GM12875 (cell line): ENCODE measurements at regions not wholly inside any gene's neighbourhood (a gene's known extent, or its start where the extent isn't known, plus 50 kb on each side); places are given as distances from the start of the nearest gene placed in this dataset.

Source experiments
- H3K4me3 ChIP-seq: one replicate; pipeline ENCODE4 v1.5.1; 2011; ENCODE audit warnings: low read depth, low read length, control low read depth
- CTCF ChIP-seq: IDR thresholded peaks from 2 replicates; pipeline ENCODE4 v1.5.1; 2011; ENCODE audit warnings: low read depth, mild to moderate bottlenecking, control low read depth, inconsistent platforms, low read length, moderate library complexity, borderline replicate concordance; ENCODE audit not compliant: insufficient read depth

GRCh38 chr3:38988955-38989354 lies 62.8 kb downstream of the SCN11A start:
- H3K4me3 ChIP-seq = no peak overlapping the region
- TF ChIP-seq CTCF = no peak

GRCh38 chr3:38987456-38987855 lies 64.3 kb downstream of the SCN11A start:
- no peak overlapping the region for H3K4me3 ChIP-seq
- TF ChIP-seq CTCF = no peak

GRCh38 chr3:38986901-38987300 lies 64.8 kb downstream of the SCN11A start:
- TF ChIP-seq CTCF = no peak
- H3K4me3 ChIP-seq = no peak overlapping the region

- TF ChIP-seq CTCF = no peak
- no peak overlapping the region for H3K4me3 ChIP-seq
Observed at GRCh38 chr3:38985981-38986380, 65.8 kb downstream of the SCN11A start.

- no peak for TF ChIP-seq CTCF
- H3K4me3 ChIP-seq = no peak overlapping the region
Observed at GRCh38 chr3:38985581-38985980, 66.2 kb downstream of the SCN11A start.

GRCh38 chr3:38984731-38985130 lies 67.0 kb downstream of the SCN11A start:
- no peak overlapping the region for H3K4me3 ChIP-seq
- no peak for TF ChIP-seq CTCF

- TF ChIP-seq CTCF = no peak
- H3K4me3 ChIP-seq = no peak overlapping the region
Observed at GRCh38 chr3:38984110-38984509, 67.6 kb downstream of the SCN11A start.
